ENCODE measurements at regions not wholly inside any gene's neighbourhood (a gene's known extent, or its start where the extent isn't known, plus 50 kb on each side); places are given as distances from the start of the nearest gene placed in this dataset.

DNA sequence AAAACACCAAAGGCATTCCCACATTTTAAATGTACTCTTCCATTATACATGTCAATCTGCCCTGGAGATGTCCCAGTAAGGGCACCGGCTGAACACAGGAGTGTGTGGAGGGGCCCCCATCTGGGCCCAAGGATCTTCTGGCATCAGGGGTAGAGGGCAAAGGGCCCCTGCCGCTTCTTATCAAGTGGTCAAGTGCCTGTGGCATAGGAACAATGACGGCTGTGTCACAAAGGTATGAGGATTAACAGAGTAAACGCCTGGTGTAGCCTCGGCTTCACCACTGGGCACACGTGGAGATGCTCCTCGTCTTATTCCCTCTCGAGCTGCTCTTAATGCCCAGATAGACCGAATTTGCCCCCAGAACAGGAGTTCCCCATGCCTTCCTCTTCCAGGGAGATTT, 169.7 kb upstream of the GLI2 start (continued):
- TF ChIP-seq ATF7 (IDR thresholded peaks at IDR 0.05) = no peak
- TF ChIP-seq ATF7 (CRISPR knock-in tag; IDR thresholded peaks at IDR 0.05) = no peak
- TF ChIP-seq, protein P1, sequence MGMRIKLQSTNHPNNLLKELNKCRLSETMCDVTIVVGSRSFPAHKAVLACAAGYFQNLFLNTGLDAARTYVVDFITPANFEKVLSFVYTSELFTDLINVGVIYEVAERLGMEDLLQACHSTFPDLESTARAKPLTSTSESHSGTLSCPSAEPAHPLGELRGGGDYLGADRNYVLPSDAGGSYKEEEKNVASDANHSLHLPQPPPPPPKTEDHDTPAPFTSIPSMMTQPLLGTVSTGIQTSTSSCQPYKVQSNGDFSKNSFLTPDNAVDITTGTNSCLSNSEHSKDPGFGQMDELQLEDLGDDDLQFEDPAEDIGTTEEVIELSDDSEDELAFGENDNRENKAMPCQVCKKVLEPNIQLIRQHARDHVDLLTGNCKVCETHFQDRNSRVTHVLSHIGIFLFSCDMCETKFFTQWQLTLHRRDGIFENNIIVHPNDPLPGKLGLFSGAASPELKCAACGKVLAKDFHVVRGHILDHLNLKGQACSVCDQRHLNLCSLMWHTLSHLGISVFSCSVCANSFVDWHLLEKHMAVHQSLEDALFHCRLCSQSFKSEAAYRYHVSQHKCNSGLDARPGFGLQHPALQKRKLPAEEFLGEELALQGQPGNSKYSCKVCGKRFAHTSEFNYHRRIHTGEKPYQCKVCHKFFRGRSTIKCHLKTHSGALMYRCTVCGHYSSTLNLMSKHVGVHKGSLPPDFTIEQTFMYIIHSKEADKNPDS (CRISPR knock-in tag; IDR thresholded peaks at IDR 0.05) = no peak
- TF ChIP-seq, protein P2, sequence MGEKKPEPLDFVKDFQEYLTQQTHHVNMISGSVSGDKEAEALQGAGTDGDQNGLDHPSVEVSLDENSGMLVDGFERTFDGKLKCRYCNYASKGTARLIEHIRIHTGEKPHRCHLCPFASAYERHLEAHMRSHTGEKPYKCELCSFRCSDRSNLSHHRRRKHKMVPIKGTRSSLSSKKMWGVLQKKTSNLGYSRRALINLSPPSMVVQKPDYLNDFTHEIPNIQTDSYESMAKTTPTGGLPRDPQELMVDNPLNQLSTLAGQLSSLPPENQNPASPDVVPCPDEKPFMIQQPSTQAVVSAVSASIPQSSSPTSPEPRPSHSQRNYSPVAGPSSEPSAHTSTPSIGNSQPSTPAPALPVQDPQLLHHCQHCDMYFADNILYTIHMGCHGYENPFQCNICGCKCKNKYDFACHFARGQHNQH (CRISPR knock-in tag; IDR thresholded peaks at IDR 0.05) = no peak
- TF ChIP-seq MATR3 (CRISPR knock-in tag; IDR thresholded peaks at IDR 0.05) = no peak
- no peak for TF ChIP-seq HES4 (CRISPR knock-in tag; IDR thresholded peaks at IDR 0.05; ENCODE audit: borderline replicate concordance)
- TF ChIP-seq EZH2 (conservative IDR thresholded peaks at IDR 0.05; ENCODE audit: low read depth, low read length) = no peak
- TF ChIP-seq, protein P3, sequence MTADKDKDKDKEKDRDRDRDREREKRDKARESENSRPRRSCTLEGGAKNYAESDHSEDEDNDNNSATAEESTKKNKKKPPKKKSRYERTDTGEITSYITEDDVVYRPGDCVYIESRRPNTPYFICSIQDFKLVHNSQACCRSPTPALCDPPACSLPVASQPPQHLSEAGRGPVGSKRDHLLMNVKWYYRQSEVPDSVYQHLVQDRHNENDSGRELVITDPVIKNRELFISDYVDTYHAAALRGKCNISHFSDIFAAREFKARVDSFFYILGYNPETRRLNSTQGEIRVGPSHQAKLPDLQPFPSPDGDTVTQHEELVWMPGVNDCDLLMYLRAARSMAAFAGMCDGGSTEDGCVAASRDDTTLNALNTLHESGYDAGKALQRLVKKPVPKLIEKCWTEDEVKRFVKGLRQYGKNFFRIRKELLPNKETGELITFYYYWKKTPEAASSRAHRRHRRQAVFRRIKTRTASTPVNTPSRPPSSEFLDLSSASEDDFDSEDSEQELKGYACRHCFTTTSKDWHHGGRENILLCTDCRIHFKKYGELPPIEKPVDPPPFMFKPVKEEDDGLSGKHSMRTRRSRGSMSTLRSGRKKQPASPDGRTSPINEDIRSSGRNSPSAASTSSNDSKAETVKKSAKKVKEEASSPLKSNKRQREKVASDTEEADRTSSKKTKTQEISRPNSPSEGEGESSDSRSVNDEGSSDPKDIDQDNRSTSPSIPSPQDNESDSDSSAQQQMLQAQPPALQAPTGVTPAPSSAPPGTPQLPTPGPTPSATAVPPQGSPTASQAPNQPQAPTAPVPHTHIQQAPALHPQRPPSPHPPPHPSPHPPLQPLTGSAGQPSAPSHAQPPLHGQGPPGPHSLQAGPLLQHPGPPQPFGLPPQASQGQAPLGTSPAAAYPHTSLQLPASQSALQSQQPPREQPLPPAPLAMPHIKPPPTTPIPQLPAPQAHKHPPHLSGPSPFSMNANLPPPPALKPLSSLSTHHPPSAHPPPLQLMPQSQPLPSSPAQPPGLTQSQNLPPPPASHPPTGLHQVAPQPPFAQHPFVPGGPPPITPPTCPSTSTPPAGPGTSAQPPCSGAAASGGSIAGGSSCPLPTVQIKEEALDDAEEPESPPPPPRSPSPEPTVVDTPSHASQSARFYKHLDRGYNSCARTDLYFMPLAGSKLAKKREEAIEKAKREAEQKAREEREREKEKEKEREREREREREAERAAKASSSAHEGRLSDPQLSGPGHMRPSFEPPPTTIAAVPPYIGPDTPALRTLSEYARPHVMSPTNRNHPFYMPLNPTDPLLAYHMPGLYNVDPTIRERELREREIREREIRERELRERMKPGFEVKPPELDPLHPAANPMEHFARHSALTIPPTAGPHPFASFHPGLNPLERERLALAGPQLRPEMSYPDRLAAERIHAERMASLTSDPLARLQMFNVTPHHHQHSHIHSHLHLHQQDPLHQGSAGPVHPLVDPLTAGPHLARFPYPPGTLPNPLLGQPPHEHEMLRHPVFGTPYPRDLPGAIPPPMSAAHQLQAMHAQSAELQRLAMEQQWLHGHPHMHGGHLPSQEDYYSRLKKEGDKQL (CRISPR knock-in tag; IDR thresholded peaks at IDR 0.05; ENCODE audit: low read depth) = no peak
- TF ChIP-seq ZNF234 (CRISPR knock-in tag; conservative IDR thresholded peaks at IDR 0.05) = no peak
- TF ChIP-seq, protein P4, sequence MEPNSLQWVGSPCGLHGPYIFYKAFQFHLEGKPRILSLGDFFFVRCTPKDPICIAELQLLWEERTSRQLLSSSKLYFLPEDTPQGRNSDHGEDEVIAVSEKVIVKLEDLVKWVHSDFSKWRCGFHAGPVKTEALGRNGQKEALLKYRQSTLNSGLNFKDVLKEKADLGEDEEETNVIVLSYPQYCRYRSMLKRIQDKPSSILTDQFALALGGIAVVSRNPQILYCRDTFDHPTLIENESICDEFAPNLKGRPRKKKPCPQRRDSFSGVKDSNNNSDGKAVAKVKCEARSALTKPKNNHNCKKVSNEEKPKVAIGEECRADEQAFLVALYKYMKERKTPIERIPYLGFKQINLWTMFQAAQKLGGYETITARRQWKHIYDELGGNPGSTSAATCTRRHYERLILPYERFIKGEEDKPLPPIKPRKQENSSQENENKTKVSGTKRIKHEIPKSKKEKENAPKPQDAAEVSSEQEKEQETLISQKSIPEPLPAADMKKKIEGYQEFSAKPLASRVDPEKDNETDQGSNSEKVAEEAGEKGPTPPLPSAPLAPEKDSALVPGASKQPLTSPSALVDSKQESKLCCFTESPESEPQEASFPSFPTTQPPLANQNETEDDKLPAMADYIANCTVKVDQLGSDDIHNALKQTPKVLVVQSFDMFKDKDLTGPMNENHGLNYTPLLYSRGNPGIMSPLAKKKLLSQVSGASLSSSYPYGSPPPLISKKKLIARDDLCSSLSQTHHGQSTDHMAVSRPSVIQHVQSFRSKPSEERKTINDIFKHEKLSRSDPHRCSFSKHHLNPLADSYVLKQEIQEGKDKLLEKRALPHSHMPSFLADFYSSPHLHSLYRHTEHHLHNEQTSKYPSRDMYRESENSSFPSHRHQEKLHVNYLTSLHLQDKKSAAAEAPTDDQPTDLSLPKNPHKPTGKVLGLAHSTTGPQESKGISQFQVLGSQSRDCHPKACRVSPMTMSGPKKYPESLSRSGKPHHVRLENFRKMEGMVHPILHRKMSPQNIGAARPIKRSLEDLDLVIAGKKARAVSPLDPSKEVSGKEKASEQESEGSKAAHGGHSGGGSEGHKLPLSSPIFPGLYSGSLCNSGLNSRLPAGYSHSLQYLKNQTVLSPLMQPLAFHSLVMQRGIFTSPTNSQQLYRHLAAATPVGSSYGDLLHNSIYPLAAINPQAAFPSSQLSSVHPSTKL (CRISPR knock-in tag; IDR thresholded peaks at IDR 0.05) = peak; percentile 22; the same call in 1 of the 2 replicates
- TF ChIP-seq FOXJ3 (CRISPR knock-in tag; IDR thresholded peaks at IDR 0.05; ENCODE audit: borderline replicate concordance) = no peak
- TF ChIP-seq, protein P5, sequence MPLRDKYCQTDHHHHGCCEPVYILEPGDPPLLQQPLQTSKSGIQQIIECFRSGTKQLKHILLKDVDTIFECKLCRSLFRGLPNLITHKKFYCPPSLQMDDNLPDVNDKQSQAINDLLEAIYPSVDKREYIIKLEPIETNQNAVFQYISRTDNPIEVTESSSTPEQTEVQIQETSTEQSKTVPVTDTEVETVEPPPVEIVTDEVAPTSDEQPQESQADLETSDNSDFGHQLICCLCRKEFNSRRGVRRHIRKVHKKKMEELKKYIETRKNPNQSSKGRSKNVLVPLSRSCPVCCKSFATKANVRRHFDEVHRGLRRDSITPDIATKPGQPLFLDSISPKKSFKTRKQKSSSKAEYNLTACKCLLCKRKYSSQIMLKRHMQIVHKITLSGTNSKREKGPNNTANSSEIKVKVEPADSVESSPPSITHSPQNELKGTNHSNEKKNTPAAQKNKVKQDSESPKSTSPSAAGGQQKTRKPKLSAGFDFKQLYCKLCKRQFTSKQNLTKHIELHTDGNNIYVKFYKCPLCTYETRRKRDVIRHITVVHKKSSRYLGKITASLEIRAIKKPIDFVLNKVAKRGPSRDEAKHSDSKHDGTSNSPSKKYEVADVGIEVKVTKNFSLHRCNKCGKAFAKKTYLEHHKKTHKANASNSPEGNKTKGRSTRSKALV (CRISPR knock-in tag; IDR thresholded peaks at IDR 0.05) = no peak
- TF ChIP-seq, protein P6, sequence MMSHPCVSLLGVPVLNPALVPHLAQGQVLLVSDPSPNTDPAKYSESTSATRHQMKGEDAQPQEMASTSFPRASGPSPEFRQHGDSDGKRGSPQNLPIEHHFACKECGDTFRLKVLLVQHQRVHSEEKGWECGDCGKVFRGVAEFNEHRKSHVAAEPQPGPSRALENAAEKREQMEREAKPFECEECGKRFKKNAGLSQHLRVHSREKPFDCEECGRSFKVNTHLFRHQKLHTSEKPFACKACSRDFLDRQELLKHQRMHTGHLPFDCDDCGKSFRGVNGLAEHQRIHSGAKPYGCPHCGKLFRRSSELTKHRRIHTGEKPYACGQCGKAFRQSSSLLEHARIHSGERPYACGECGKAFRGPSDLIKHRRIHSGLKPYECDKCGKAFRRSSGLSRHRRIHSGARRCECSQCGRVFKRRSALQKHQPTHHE (CRISPR knock-in tag; IDR thresholded peaks at IDR 0.05; ENCODE audit: borderline replicate concordance) = no peak
- no peak for TF ChIP-seq HIVEP1 (CRISPR knock-in tag; IDR thresholded peaks at IDR 0.05)
